ENCODE measurements at regions not wholly inside any gene's neighbourhood (a gene's known extent, or its start where the extent isn't known, plus 50 kb on each side); places are given as distances from the start of the nearest gene placed in this dataset.

- Histone ChIP-seq H3K27me3 (ENCODE audit: control insufficient read depth in 1 of 2, insufficient read depth in 2 of 2, low read length in 1 of 2) (no peaks in the 10 kb centered on the region), H3K36me3 (ENCODE audit: control insufficient read depth in 1 of 2, insufficient read depth in 2 of 2, low read length in 1 of 2) (no peaks in the 10 kb centered on the region), H3K4me3 (ENCODE audit: low read length in 2 of 2) (no peak overlapping the region), H3K4me1 (ENCODE audit: control insufficient read depth in 1 of 2, insufficient read depth in 2 of 2, low read length in 2 of 2) (no peaks in the 10 kb centered on the region), H3K27ac (ENCODE audit: low read depth in 1 of 2, low read length in 2 of 2) (no peak overlapping the region), H3K9me3 (ENCODE audit: control insufficient read depth, low read length) (peaks cover 1% of the 10 kb centered on the region)
- 96 to 99% methylated on average over 2 of the region's 2 CpGs for WGBS, 2 donors
- ATAC-seq (ENCODE audit: low FRiP score) = no peak
- no peak for DNase-seq
- intact Hi-C loops (cut with DNase I) = no loop called here
Measured at GRCh38 chr6:4185846-4186245, 50.5 kb upstream of the ECI2 start.

- Histone ChIP-seq H3K36me3 (ENCODE audit: control insufficient read depth in 1 of 2, insufficient read depth in 2 of 2, low read length in 1 of 2) (no peaks in the 10 kb centered on the region), H3K4me3 (ENCODE audit: low read length in 2 of 2) (no peak overlapping the region), H3K27me3 (ENCODE audit: control insufficient read depth in 1 of 2, insufficient read depth in 2 of 2, low read length in 1 of 2) (no peaks in the 10 kb centered on the region), H3K27ac (ENCODE audit: low read depth in 1 of 2, low read length in 2 of 2) (no peak overlapping the region), H3K4me1 (ENCODE audit: control insufficient read depth in 1 of 2, insufficient read depth in 2 of 2, low read length in 2 of 2) (no peaks in the 10 kb centered on the region), H3K9me3 (ENCODE audit: control insufficient read depth, low read length) (peaks cover 1% of the 10 kb centered on the region)
- ATAC-seq (ENCODE audit: low FRiP score) (no peak), DNase-seq (no peak)
- 87 to 88% methylated on average over 5 of the region's 5 CpGs for WGBS, 2 donors
- intact Hi-C loops (cut with DNase I) = no loop called here
Measured at GRCh38 chr6:4185419-4185818, 50.0 kb upstream of the ECI2 start.
